AG20443 (cell line): ENCODE measurements at regions not wholly inside any gene's neighbourhood (a gene's known extent, or its start where the extent isn't known, plus 50 kb on each side); places are given as distances from the start of the nearest gene placed in this dataset.
"Not testable (repeated sequence)": the region's sequence is repeated elsewhere in the genome, so short reads cannot be mapped to it uniquely, and the experiment has no call there.

Experiments used
- DNase-seq: peaks from one replicate; pipeline ENCODE4 v3.0.0; 2012; ENCODE audit warnings: low spot score, mixed read lengths

DNA sequence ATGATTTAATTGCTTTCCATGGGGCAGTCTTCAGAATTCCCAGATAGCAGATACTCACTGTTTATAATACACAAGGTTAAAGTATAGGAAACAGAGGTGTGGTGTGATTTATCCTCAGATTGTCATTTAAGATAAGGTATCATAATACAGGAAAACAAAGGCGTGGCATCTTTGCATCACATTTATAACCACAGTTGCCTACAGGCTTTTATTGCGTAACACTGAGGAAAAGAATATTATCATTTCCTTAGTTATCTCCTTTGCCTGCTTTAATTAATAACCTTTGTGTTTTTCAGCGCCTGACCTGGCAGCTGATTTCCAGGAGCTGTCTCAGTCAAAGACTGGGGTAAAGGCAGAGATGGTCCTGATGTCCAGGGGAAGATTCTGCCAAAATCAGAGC is 68.8 kb downstream of the SSX7 start:
- no peak for DNase-seq

DNA sequence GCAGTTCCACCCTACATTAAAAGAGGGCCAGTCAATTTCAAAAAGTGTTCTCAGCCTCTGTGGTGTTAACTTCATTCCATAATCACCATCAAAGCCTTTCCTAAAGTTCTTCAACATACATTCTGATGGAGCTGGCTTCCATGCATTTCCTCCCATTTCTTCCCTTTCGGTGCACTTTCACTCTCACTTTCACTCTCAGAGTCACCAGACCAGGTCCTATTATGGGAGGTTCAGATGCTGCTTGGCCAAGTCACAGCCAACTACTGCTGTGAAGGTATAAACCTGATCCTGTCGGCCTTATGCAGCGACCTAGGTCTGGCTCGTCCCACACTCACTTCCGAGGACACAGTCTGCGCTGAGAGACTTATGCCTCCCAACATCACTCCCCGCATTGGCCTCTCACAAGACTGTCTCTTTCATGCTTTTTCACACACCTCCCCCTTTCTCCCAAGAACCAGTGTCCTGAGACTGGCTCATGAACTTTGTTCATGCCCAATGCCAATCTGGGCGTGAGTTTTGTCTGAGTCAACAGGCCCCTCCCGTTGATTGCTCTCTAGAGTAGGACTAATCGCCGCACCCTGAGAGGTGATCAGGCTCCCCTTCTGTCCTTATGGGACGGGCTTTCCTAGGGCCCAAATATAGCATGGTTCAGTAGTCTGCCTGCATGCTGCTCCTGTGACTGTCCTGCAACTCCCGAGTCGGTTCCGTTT is 60.8 kb upstream of the XAGE1B start:
- DNase-seq: no peak

DNA sequence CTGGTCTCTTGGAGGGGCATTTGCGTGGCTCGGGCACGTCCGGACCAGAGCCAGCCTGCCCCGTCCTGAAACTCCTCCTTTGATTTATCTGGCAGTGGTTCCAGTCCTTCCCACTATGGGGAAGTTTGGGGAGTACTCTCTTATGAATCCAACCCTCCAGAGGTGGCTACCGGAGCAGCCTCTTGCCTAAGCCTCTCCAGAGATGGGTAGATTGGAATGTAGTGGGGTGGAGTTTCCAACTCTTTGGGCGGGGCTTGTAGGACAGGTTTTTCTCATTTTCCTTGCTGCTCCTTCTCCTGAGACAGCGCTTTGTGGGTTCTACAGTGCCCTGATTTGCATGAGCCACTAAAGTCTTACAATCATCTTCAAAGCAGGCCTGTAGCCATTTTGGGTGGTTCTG is 60.1 kb upstream of the XAGE1B start:
- no peak for DNase-seq

DNA sequence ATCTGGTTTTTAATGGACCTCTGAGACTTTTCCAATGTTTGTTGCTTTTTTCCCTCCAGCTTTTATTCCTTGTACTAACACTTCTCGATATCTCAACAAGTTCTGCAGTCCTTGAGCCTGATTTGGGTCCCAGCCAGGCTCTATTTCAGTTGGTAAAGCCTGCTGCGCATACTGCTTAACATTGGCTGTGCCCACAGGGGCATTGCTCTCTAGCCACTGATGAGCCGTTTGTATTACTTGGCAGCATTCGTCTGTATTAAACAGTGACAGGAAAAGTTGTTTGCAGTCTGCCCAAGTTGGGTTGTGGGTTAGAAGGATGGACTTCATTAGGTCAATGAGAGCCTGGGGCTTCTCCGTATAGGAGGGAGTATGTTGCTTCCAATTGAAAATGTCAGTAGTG is 59.6 kb upstream of the XAGE1B start:
- no peak for DNase-seq

DNA sequence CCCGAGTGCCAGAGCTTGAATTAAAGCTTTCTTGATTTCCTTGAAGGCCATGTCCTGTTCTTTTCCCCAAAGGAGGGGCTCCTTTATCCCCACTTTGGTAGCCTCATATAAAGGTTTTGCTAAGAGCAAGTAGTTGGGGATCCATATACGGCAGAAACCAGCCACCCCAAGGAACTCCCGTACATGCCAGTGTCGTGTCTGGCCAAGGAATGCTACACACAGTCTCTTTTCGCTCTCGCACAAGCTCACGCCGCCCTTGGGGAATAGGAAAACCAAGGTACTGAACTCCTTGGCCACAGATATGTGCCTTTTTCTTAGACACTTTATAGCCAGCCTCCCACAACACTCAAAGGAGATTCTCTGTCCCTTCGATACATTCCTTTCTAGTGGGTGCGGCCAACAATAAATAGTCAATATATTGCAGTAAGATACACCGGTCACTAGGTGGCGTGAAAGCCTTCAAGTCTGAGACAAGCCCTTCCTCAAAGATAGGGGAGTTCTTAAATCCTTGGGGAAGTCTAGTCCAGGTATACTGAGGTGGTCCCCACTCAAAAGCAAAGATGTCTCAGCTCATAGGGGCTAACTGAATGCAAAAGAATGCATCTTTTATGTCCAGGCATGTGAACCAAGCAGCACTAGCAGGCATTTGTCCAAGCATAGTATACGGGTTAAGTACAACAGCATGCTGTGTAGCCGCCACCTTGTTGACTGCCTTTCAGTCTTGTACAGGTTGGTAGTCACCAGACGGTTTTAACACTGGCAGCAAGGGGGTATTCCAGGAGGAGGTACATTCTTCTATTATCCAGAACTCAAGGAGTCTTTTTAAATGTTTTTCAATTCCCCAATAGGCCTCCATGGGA is 57.8 kb upstream of the XAGE1B start:
- peak; percentile 43 for DNase-seq

DNA sequence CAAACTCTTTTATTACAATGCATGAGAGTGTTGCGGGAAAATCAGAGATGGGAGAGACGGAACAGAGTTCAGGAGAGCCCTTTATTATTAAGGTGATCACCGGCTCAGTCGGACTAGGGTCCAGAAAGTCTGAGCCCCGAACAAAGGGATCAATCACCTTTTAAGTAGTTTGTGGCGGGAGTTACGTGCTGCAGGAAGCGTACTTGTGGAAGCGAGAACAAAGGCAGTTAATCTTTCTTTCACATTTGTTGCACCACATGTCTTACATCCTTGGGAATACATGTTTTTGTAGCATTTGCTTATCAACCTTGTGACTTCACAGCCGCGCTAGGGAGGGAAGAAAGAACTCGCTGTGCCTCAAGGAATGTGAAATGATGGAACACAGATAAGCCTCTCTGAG is 51.3 kb upstream of the XAGE1B start:
- DNase-seq: not testable (repeated sequence)
